DOHH2 (cell line): ENCODE measurements at regions not wholly inside any gene's neighbourhood (a gene's known extent, or its start where the extent isn't known, plus 50 kb on each side); places are given as distances from the start of the nearest gene placed in this dataset.

Experiments used
- CTCF ChIP-seq: fragments of 200-600 bp; sonication (generic); IDR thresholded peaks from one replicate; pipeline ENCODE4 v1.5.1; 2014; ENCODE audit warnings: antibody characterized with exemption, mild to moderate bottlenecking, low read depth, low read length; ENCODE audit not compliant: poor library complexity, severe bottlenecking
- EZH2phosphoT487 ChIP-seq: fragments of 200-600 bp; sonication (generic); IDR thresholded peaks from 2 replicates; pipeline ENCODE4 v1.6.1; 2017; ENCODE audit warnings: borderline replicate concordance, mild to moderate bottlenecking, antibody characterized with exemption, low read length, moderate library complexity, mixed read lengths

GRCh38 chr11:70026012-70026411 lies 52.1 kb upstream of the ANO1 start:
- TF ChIP-seq CTCF (no peak), EZH2phosphoT487 (no peak)
